NCI-H82 treated with DMSO at 0.1 percent for 48 hours (cell line): ENCODE measurements at regions not wholly inside any gene's neighbourhood (a gene's known extent, or its start where the extent isn't known, plus 50 kb on each side); places are given as distances from the start of the nearest gene placed in this dataset.

Experiments
- DNase-seq: peaks from one replicate; lab custom pipeline; 2025; ENCODE audit not compliant: unreplicated experiment; lab: John Stamatoyannopoulos, UW

GRCh38 chr4:23667659-23668058, 222.2 kb downstream of the PPARGC1A start:
- DNase-seq, result no peak

DNA sequence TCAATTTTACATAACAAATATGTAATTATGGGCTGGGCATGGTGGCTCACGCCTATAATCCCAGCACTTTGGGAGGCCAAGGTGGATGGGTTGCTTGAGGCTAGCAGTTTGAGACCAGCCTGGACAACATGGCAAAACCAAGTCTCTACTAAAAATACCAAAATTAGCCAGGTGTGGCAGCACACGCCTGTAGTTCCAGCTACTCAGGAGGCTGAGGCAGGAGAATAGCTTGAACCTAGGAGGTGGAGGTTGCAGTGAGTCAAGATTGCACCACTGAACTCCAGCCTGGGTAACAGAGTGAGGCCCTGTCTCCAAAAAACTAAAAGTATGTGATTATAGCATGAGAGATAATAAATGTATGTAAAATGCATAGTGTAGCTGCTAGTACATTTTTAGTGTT, 229.0 kb downstream of the PPARGC1A start:
- no peak for DNase-seq

- no peak for DNase-seq
These were observed 235.1 kb downstream of the PPARGC1A start for GRCh38 chr4:23654791-23655190.

DNA sequence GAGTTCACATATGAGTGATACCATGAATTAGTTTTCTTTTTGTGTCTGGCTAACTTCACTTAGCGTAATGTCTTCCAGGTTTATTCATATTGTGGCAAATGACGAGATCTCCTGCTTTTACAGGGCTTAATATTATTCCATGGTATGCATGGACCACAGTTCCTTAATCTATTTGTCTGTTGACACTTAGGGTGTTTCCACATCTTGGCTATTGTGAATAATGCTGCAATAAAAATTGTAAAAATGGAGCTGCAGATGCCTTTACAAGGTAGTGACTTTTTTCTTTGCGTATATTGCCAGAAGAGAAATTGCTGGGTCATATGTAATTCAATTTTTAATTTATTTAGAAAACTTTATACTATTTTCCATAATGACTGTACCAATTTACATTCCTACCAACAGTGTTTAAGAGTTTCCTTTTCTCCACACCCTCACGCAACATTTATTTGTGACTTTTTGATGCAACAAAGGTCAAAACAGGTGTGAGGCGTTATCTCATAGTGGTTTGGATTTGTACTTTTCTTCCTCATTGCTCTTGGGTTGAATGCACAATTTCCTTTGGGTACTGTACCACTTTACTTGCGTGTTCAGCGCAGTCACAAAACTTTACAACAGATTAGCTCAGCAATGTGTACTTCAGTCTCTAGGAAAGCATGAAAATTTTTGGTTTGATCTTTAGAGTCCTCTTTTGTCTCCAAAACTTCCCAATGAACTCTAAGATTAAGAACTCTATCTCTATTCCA, 240.8 kb downstream of the PPARGC1A start:
- DNase-seq, result no peak

- no peak for DNase-seq
These were observed 254.4 kb downstream of the PPARGC1A start for GRCh38 chr4:23635468-23635867.

DNA sequence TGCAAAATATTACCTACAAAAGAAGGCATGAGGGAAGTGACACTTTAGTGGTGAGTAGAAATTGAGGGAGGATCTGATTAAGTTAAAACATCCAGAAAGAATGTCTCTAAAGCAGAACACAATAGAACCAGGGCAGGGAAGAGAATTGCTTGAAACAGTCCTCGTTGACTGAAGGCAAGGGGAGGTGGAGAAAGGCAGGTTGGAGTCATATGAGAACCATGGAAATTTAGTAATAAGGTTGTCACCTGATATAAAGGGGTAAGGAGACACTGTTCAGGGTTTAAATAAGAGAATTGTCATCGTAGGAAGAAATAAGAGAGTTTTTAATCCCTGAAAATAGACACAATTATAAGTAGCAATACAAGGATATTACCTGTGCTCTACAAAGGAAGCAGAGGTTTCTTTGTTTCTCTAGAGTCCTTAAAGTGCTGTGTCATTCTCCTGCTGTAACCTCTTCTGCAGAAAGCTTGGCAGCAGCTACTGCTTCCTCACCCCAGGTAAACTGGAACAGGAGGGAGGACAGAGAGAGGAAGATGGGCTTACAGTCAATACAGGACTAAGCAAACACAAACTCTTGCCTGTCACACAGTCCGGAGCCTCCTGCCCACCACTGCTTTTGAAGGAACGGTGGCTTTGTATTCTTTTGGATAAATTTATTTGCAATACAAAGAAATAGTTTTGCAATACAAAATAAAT, 258.4 kb downstream of the PPARGC1A start:
- DNase-seq, result no peak

GRCh38 chr4:23630110-23630509, 259.7 kb downstream of the PPARGC1A start:
- DNase-seq, result no peak

DNA sequence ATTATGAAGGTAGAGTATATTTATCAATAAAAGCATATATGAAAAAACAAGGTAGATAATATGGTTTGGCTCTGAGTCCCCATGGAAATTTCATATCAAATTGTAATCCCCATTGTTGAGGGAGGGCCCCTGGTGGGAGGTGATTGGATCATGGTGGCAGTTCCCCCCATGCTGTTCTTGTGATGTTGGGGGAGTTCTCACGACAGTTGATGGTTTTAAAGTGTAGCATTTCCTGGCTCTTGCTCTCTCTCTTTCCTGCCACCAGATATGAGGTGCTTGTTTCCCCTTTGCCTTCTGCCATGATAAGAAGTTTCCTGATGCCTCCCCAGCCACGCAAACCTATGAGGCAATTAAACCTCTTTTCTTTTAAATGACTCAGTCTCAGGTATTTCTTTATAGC, 260.4 kb downstream of the PPARGC1A start:
- no peak for DNase-seq

DNA sequence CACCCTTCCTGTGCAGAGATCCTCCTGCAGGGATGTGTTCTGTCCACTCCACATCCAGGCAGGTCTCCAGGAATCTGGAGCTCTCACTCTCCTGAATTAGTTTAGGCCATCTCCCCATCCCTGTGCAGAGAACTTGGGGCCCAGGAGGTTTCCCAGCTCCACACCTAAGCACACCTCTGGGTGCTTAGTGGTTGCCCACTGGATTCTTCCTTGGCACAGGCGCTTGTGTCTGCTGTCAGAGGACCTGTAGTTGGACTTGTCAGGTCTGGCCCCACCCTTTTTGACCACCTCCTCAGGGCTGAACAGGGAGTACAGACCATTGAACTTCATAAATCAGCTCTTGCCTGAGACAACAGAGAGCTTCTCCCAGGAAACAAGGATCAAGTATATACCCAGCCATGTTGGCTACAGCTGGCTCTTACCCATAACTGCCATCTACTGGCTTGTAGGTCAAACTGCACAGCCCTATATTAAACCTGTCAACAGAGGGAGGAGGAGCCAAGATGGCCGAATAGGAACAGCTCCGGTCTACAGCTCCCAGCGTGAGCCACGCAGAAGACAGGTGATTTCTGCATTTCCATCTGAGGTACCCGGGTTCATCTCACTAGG, 275.5 kb downstream of the PPARGC1A start:
- peak; percentile 2 for DNase-seq

GRCh38 chr4:23613782-23614181, 276.1 kb downstream of the PPARGC1A start:
- DNase-seq, result no peak

- no peak for DNase-seq
These were observed 287.1 kb downstream of the PPARGC1A start for GRCh38 chr4:23602720-23603119.

- DNase-seq, result no peak
These were observed 295.7 kb downstream of the PPARGC1A start for GRCh38 chr4:23594125-23594524.

- DNase-seq, result no peak
These were observed 299.4 kb downstream of the PPARGC1A start for GRCh38 chr4:23590431-23590830.

DNA sequence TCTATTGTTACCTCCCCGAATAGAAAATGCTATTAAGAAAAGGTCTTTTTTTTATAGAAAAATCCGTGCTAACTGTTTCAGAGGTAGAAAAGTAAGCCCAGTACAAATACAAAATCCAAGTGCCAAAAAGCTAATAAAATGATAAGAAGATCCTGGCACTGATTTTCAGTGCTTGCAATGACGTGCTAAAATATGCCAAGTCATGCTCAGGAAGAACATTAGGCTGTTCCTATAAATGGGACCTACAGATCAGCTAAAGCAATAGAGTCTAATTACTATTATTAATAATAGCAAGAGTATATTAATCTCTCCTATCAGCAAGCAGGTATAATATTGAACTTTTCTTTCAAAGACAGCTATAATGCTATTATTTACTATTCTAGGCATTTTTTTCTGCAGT, 305.8 kb downstream of the PPARGC1A start:
- no peak for DNase-seq

- DNase-seq, result no peak
These were observed 307.2 kb downstream of the PPARGC1A start for GRCh38 chr4:23582671-23583070.

- DNase-seq, result no peak
These were observed 310.7 kb downstream of the PPARGC1A start for GRCh38 chr4:23579166-23579565.

DNA sequence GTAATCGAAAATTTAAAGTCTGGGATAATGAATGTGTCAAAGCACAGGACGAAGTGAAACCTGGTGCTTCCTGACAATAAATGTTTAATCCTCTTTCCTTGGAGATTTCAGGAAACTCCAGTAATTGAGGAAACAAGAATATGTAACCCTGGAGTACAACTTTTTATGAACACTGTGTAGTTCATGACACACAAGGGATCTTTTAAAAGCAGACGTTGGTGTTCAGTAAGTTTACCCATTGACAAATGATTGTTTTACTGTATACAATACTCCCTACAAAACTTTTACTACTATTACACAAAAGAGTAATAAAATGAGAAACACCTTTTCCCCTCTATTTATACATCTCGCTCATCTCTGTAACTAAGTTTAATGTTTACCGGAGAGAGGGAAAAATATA, 312.4 kb downstream of the PPARGC1A start:
- no peak for DNase-seq

DNA sequence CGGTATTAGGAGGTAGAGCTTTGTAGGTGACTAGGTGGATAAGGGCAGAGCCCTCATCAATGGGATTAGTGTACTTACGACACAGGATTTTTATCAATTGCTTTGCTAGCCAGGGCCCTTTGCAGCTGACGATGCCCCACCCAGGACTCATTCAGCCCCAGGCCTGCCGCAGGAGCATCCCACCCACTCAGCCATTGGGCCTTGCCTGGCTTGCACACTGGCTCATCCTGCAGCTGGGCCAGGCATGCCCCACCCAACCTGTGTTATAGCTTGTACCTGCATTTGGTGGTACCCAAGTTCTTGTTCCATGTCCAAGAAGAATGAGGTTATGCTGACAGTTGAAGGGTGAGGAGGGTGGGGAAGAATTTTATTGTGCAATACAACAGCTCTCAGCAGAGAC, 317.5 kb downstream of the PPARGC1A start:
- DNase-seq, result no peak

DNA sequence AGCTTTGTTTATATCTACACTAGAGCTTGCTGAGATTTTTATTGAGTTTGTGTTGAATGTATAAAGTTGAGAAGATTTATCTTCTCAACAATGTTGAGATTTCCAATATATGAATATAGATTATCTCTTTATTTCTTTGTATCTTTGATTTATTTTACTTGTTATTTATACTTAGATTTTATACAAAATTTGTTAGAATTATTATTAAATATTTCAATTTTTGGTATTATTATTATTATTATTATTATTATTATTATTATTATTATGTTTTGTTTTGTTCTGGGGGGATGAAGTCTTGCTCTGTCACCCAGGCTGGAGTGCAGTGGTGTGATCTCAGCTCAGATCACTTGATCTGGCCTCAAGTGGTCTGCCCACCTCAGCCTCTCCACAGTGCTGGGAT, 322.5 kb downstream of the PPARGC1A start:
- DNase-seq, result no peak

- no peak for DNase-seq
These were observed 329.1 kb downstream of the PPARGC1A start for GRCh38 chr4:23560748-23561147.

GRCh38 chr4:23558101-23558500, 331.7 kb downstream of the PPARGC1A start:
- DNase-seq, result no peak

DNA sequence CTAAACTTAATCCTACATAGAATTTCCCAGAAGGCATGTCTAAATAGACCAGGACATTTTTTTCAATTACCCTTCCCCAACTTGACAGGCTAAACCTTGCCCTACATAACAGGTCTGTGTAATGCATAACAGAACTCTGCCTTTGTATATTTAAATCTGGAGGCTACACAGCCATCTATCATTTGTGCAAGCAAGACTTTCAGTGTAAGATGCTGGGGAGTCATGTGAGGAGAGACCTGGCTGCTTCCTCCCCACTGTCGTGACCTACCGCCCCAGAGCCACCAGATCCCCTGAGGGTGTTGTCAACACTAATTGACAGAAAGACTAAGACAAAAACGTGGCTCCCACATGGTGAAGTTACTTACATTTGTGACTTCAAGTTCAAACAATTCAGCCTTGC, 342.2 kb downstream of the PPARGC1A start:
- no peak for DNase-seq
